NCI-H2171 (cell line): ENCODE measurements at regions not wholly inside any gene's neighbourhood (a gene's known extent, or its start where the extent isn't known, plus 50 kb on each side); places are given as distances from the start of the nearest gene placed in this dataset.
"Not testable (repeated sequence)": the region's sequence is repeated elsewhere in the genome, so short reads cannot be mapped to it uniquely, and the experiment has no call there.

Source experiments
- DNase-seq: peaks from one replicate; lab custom pipeline; 2025; lab: John Stamatoyannopoulos, UW

DNA sequence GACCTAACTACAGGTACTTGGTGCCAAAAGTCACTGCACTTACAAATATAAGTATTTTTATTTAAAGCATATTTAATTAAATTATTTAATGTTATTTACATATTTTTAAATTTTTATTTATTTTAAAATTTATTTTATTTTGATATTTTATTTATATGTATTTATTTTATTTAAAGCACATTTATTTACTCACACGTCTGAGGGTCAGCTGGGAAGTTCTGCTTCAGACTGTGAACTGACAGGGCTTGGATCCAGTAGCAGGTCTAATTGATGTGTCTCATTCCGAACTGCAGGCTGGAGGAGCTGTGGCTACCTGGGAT, 392.5 kb downstream of the GBA3 start:
- DNase-seq = no peak

DNA sequence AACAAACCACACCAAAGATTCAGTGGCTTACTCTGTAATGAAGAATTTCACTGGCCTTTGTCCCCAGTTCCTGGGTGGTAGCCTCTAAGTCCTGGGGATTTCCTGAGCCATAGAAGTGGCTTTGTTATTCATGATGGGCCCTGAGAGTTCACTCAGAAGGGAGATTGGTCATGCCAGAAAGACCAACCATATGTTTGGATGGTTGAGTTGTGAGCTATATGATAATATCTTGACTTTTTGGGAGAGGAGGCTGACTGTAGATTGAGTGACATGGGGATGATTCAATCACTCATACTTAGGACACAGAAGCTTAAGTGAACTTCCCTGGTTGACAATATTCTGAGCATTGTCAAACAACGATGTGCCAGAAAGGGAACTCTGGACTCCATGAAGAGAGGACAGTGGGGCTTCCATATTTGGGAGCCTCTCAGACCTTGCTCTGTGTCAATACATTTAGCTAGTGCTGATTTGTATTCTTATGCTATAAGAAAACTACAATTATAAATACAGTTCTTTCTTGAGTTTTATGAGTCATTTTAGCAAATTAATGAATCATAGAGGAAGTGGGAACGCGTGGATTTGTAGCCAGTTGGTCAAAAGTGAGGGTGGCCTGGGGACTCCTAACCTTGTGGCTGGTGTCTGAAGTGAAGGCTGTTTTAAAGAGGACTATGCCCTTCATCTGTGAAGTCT, 392.0 kb downstream of the GBA3 start:
- DNase-seq = no peak

DNA sequence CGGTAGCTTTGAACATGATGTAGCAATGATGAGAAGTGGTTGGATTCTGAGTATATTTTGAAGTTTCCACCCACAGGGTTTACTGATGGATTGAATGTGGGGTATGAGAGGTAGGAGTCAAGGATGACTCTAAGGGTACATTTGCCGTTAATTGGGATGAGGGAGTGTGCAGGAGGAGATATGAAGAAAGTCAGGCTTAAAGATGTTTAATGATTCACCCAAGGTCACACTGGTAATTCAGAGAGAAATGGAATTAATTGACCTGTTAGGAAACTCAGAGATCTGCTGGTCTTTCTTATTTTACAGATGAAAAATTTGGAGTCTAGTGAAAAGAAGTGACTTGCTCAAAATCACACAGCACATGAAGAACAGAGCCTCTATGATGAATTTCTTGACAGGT, 390.7 kb downstream of the GBA3 start:
- DNase-seq = no peak

DNA sequence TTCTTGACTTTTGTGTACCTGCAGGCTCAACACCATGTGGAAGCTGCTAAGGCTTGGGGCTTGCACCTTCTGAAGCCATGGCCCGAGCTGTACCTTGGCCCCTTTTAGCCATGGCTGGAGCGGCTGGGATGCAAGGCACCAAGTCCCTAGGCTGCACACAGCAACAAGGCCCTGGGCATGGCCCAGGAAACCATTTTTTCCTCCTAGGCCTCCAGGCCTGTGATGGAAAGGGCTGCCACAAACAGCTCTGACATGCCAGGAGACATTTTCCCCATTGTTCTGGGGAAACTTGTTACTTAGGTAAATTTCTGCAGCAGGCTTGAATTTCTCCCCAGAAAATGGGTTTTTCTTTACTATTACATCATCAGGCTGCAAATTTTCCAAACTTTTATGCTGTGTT, 387.4 kb downstream of the GBA3 start:
- not testable (repeated sequence) for DNase-seq

DNA sequence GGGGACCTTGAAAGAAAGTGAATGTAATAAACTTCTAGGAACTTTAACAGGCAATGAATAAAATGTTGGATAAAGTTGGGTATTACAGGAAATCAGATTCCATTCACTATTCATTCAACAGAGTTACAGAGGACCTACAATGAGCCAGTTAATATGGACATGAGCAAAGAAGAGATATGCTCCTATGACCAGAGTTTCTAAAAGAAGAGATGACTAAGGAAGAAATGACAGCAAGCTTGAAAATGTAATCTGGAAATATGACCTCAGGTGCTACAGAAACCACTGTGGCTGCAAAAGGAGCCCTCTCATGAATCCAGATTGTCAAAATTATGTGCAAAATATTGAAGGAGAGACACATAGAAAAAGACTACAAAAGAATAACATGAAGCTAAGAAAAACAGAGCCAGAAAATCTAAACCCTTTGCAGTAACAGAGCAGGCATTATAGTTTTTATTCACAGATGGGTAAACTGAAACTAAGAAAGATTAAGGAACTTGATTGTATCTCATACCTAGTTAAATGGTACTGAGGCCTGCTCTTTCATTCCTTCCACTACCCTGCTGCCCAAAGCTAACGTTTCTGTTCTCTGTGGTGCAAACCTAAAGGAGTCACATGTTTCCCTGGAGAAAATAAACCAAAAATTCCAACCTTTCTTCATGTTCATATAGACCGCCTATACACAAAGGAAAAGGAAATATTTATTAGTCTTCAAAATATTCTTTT, 378.3 kb downstream of the GBA3 start:
- DNase-seq = no peak

DNA sequence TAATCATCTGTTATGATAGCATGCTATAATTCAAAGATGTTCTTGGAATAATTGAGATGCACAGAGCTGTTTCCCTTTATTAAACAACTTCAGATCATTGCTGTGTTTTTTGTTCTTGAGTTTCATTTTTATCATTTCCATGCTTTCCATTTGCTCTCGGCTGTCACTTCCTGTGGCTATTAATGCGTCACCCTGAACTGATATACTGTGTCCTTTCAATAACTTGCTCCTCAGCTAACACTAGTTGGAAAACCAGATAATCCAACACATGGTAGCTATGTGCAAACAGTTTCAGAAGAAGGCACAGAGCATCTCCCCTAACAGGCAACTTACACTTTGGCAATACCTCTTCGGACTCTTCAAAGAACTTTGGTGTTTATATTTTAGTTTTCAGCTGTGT, 376.0 kb downstream of the GBA3 start:
- no peak for DNase-seq

DNA sequence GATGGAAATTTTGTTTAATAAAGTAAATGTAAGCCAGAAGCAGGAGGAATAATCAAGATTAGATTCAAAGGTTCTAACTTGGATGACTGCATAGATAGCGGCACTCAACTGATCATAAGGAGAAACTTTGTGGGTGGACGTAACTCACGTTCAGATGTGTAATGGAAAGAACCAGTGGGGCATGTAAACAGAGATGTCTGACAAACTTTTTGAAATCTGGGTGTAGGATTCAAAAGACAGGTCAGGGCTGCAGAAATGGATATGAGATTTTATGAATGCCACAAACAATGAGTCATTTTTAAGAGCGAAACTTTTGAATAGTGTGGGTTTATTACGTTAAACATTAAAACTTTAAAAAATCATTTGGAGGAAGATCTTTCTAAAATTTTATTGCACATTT, 375.6 kb downstream of the GBA3 start:
- no peak for DNase-seq

DNA sequence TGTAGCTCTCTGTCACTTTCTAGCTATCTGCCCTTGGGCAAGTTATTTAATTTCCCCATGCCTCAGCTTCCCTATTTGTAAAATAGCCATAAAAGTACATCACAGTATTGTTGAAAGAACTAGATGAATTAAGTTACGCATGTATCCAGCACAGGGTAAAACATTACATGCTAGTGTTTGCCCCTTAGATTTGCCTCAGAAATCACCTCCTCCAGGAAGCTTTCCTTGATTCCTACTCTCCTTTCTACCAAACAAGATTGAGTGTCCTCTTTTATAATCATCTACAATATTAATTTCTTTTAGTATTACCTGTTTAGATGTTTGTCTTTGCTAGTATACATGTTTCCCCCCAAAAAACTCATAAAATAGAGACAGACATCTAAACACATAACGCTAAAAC, 369.5 kb downstream of the GBA3 start:
- no peak for DNase-seq

DNA sequence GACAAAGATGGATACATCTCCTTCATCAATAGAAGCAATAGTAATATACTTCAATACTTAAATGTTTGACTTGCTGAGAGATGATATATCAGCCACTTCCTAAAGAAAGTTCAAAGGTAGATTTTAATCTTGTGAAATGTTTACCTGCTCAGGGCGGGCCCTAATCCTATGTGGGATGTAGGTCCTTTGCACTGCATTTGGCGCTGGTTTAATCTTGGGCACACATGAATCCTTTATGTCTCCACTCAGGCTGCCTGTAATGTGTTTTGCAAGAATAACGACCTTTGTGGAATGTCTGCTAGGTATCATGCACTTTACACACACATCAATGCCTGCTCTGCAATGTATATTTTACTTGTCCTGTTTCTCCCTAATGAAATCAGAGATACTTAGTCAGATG, 368.7 kb downstream of the GBA3 start:
- DNase-seq = no peak

DNA sequence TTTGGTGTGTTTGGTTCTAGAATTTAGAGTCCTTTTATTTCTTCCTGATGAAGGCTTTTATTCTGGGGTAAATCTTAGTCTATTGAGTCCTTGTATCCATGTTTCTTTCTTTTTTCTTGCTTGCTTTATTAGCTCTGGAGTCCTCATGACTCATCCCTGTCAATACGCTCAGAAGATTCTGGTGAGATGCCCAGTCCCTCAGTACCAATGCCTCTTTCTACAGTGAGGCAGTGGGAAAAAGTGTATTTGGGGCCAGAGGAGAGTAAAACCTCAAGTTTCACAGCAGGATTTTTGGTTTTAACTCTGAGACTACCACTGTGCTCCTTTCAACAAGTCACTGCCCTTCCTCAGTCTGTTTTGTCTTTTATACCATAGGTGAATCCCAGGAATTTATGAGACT, 368.0 kb downstream of the GBA3 start:
- DNase-seq = no peak

DNA sequence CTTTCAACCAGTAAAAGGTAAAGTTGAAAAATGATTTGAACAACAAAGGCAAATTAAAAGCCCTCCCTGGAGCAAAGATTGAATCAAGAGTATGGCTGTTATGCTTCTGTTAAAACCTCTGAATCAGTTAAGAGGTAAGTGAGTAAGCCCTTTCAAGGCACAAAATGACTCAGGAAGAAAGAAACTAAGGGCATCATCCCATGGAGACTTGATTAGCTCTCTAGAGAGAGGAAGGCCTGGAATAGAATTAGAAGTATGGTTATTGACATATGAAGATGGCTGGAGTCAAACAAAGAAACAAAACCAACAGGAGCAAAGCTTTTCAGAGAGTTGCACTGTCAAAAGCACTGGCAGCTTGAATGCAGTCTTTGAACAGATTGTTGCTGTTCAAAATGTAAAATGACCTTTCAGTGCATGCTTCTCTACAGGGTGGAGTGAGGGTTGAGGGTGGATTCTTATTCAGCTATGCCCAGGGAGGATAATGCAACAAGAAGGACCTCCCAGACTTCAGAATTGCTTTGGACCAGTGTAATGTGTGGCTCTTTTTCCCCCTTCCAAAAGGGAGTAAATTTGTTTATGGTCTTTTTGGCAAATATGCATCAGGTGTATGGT, 365.5 kb downstream of the GBA3 start:
- no peak for DNase-seq

DNA sequence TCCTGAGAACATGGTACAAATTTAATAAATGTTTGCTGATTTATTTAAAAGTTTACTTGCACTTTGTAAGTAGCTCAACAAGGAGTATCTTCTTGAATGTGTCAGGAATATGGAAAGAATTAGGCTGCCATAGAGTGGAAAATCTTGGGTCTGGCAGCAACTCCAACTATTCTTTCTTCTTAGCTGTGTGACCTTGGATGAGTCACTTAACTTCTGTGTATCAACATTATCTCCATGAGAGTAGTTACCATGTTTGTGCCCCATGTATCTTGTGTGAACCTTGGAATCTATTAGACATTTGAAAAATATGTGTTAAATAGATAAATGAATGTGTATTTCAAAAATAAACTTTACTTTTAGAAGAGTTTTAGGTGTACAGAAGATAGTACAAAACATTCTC, 348.8 kb downstream of the GBA3 start:
- no peak for DNase-seq

DNA sequence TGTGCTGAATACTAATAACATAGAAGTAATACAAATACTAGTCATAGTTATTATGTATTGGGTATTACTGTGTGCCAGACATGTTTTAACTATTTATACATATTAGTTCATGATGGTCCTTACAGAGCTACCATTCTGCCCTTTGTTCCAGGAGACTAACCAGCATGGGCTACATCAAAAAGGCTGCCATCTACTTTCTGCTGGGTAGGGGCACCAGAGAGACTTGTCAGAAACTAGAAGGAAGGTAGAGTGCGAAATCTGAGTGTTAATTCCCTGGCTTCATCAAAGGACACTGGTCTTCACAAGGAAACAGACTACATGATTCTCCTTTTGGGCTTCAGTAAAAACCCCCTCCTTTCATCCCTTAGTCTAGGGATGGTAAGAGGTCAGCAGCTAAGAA, 347.8 kb downstream of the GBA3 start:
- no peak for DNase-seq

DNA sequence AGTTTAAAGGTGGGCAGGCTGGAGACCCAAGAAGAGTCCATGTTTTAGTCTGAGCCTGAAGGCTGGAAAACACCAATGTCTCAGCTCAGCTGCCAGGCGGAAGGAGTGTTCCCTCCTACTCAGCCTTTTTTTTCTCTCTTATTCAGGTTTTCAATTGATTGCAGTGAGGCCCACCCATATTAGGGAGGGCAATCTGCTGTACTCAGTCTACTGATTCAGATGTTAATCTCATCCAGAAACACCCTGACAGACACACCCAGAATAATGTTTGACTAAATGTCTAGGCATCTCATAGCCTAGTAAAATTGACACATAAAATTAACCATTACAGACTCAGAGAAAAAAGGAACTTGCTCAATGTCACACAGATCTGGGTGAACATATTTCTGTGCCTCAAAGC, 347.1 kb downstream of the GBA3 start:
- no peak for DNase-seq

DNA sequence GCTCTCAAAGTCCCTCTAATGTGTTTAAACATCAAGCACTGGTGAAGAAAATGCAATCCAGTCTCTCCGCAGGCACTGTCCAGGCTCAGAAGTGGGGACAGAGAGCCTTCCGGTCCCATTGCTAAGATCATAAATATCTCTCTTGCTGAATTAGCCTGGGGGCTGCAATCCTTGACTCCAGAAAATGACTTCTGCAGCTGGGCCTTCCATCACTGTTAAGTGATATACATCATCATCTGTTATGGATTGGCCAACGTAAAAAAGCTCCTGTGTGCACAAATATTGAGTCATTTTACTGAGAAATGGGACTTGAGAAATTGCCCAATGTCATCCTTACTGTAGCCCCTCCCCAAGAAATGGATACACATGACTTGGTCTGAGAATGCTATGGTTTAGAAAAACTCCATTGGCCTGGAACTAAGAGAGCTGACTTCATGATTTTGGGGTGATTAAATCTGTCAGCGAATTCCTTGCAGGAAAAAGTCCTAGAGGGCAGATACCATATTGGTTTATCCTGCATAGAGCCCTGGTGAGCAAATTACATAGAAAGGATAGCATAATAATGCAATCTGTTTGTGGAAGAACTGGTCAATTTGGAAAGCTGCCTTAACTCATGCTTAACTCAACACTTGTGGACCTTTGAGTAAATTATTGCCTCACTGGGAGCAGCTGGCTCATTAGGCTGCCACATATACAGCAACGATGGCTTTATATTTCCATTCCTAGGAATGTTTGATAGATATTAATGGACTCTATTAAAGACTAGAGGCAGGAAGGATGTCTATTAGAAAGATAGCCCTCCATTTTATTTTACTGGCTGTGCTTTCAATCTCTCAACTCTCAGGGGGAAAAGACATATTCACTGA, 346.1 kb downstream of the GBA3 start:
- no peak for DNase-seq

DNA sequence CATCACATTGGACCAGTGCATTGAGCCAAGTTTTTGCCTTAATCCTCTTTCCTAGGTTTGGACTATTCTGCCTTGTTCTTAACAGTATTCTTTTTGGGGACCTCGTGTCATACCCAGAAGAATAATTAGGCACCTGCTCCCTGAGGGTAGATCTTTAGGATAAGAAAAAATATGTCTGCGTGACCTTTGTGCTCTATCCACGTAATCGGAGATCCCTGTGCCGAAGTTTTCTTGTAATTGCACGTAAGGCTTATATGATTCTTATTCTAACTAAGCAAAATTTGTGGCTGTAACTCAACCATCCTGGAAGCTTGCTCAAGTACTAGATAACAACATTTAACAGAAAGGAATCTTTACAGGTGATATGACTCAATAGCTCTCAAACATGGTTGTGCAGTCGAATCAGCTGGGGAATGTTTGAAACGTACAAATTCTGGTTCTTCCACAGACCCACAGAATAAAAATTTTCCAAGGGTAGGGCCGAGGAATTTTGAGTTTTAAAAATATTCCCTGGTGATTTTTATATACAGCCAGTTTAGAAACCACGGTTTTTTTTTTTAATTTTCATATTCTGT, 344.3 kb downstream of the GBA3 start:
- no peak for DNase-seq

DNA sequence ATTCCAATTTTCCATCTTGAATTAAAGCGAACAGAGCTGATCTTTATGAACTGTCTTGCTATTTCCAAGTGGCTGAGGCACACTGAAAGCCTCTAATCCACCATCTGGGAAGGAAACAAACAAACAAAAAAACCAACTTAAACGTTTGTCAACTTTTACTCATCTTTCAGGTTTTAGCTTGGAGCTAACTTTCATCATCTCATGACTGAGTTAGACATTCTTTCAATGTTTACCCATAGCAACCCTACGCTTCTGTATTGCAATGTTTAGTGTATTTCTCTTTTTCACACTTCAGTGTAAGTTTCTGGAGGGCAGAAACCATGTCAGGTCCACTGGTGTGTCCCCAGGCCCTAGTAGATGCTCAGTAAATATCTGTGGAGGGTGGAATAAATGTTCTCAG, 343.8 kb downstream of the GBA3 start:
- DNase-seq = no peak

DNA sequence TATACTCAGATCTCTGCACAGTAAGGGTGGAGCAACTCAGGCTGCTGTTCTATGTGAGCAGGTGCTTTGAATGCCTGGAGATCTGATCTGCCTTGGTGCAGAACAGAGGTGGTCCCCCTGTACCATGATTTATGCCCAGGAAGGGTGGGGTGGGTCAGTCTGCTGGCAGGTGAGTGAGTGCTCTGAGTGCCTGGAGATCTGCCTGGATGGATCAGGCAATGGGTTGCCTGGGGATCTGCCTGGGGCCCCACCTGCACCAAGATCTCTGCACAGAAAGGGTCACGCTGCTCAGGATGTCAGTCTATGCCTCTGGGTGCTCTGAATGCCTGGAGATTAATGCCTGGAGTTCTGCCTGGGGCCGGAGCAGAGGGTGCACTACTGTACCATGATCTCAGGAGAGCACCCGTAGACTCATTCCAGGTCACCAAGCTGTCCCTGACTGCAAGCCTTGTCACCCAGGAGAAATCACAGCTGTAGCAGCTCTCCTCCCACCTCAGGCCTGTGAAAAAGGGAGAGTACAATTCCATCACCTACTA, 342.9 kb downstream of the GBA3 start:
- DNase-seq = no peak

DNA sequence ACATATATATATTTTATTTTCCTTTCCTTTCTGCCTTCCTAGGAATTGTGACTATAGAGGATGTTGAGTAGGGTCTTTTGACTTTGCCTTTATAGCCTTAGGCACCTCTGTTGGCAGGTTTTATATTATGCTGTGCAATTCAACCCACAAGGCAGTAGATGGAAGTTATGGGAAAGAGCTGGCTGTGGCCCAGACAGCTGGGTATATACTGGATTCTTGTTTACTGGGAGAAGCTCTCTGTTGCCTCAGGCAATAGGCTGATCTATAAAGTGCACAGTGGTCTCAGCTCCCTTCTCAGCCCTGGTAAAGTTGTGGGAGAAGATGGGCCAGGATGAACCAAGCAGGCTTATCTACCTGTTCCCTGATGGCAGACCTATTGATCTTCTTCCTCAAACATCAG, 342.0 kb downstream of the GBA3 start:
- no peak for DNase-seq

DNA sequence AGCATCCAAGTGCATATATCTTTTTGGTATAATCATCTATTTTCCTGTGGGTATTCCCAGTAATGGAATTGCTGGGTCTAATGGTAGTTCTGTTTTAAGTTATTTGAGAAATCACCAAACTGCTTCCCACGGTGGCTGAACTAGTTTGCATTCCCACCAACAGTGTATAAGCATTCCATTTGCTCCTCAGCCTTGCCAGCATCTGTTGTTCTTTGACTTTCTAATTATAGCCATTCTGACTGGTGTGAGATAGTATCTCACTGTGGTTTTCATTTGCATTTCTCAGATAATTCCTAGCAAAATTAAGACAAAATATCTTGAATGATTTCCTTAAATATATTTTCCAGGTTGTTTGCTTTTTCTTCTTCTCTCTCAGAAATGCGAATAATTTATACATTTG, 341.1 kb downstream of the GBA3 start:
- DNase-seq = no peak

DNA sequence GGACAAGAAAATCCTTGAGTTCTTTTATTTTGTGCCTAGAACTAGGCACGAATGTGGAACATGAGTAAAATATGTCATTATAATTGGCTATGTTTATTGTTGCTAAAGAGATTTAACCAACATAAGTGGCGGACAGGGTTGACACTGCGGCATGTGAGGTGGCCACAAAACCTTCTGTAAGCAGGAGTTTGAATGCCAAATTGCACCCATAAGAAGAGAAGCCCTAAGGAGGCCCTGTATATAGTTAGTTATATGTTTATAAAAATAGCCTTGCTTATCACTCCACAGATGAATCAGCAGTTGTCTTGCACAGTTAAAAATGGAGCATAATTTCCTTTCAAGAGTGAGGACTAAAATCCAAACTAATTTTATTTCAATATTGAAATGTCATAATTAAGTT, 336.1 kb downstream of the GBA3 start:
- DNase-seq = no peak

DNA sequence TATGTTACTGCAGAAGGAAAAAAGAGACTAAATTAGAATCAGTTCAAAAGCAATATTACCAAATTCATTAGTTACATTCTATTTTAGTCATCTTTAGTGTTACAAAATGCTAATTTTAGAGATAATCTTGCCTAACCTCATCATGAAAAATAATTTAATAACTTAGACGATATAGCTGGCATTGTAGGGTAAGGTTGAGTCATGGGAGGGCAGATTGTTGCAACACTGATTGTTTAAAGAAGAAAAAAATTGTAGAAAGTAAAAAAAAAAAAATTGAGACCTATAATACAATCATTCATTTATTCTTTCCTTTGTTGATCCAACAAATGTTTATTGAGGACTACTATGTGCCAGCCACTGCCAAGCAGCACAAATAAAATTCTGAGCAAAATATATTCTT, 330.9 kb downstream of the GBA3 start:
- DNase-seq = no peak
